Retinal pigment epithelial cell (primary cell): ENCODE measurements at regions not wholly inside any gene's neighbourhood (a gene's known extent, or its start where the extent isn't known, plus 50 kb on each side); places are given as distances from the start of the nearest gene placed in this dataset.
A peak's percentile ranks its signal among the peaks of the same experiment; 100 is the strongest.

ENCODE experiments used
- DNase-seq: peaks from one replicate; pipeline ENCODE4 v3.0.0-alpha.2; 2010; ENCODE audit warnings: low read depth
- H3K4me3 ChIP-seq: 2 replicates; pipeline ENCODE4 v1.5.1; 2011; ENCODE audit warnings: mild to moderate bottlenecking, low read length, control low read depth, moderate library complexity
- TF ChIP-seq, protein P1 (sequence below): conservative IDR thresholded peaks from 2 replicates; pipeline ENCODE4 v1.5.1; 2011; ENCODE audit warnings: low read depth, low read length, control low read depth, inconsistent platforms

DNA sequence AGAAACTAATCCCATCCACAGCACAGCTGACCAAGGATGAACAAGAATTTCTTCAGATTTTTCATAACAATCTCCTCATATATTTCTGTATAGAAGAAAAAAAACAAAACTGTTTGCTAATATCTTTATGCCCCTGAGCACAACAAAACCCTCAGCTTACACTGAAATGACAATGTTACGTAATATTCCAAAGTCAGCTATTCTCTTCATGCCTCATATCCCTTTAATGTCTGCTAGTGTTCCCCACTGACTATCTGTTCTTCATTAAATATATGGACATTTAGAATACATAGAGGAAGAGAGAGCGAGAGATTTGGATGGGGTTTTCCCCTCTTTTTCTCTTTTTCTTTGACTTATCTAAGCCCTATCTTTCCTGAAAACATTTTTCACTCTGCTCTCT is 87.9 kb upstream of the GULP1 start:
- no peak overlapping the region for H3K4me3 ChIP-seq
- DNase-seq = no peak
- TF ChIP-seq, protein P1, sequence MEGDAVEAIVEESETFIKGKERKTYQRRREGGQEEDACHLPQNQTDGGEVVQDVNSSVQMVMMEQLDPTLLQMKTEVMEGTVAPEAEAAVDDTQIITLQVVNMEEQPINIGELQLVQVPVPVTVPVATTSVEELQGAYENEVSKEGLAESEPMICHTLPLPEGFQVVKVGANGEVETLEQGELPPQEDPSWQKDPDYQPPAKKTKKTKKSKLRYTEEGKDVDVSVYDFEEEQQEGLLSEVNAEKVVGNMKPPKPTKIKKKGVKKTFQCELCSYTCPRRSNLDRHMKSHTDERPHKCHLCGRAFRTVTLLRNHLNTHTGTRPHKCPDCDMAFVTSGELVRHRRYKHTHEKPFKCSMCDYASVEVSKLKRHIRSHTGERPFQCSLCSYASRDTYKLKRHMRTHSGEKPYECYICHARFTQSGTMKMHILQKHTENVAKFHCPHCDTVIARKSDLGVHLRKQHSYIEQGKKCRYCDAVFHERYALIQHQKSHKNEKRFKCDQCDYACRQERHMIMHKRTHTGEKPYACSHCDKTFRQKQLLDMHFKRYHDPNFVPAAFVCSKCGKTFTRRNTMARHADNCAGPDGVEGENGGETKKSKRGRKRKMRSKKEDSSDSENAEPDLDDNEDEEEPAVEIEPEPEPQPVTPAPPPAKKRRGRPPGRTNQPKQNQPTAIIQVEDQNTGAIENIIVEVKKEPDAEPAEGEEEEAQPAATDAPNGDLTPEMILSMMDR = no peak

GRCh38 chr2:188204824-188205223 is 86.8 kb upstream of the GULP1 start:
- TF ChIP-seq, protein P1 = peak; percentile 37
- DNase-seq = peak; percentile 21
- H3K4me3 ChIP-seq = no peak overlapping the region

DNA sequence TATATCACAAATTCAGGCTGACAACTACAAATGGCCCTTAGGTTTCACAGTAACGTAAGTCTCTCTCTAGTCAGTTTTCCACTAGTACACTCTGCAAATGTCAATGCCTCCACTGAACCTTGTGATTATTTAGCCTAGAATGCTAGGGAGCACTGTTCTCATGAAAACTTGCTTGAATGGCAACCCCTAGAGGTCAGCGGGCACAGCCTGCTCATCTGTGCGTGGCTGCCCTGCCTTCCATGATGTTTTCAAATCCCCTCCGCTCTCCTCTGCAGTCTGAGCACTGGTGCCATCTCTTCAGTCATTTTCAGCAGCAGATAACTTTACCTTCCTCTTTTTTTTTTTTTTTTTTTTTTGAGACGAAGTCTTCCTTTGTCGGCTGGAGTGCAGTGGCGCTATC is 84.1 kb upstream of the GULP1 start:
- H3K4me3 ChIP-seq = no peak overlapping the region
- TF ChIP-seq, protein P1 = no peak

DNA sequence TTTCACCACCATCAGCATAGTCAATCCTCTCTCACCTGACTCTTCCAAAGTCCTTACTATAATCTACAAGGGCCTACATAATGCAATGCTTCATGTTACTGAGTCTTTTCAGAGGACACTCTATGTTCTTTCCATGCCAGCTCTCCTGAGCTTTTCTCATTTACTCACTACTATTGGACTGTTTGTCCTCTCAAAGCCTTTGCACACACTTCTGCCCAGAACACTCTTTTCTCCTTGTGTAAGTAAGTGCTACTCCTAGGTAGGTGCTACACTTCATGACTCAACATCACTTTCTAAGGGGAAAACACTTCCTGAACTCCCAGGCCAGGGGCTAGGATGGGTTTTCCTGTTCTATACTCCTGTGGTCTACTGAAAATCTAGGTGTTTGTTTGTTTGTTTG is 82.5 kb upstream of the GULP1 start:
- TF ChIP-seq, protein P1 = no peak
- no peak overlapping the region for H3K4me3 ChIP-seq
- DNase-seq = no peak

More for the DNA sequence above, 84.1 kb upstream of the GULP1 start:
- DNase-seq = no peak

DNA sequence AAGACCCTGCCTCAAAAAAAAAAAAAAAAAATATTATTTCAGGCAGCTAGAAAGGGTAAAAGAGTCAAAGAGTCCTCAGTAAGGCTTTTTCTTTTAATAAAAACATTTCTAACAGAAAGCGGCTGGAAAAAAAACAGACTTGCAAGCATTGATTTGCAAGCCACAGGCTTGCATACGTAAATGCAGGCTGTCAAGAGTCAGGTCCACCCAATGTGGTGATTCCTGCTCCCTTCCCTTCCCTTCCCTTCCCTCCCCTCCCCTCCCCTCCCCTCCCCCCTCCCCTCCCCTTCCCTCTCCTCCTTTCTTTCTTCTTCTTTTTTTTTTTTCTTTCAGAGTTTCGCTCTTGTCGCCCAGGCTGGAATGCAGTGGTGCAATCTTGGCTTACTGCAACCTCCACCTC is 74.4 kb upstream of the GULP1 start:
- no peak overlapping the region for H3K4me3 ChIP-seq
- TF ChIP-seq, protein P1 = no peak
- DNase-seq = no peak

DNA sequence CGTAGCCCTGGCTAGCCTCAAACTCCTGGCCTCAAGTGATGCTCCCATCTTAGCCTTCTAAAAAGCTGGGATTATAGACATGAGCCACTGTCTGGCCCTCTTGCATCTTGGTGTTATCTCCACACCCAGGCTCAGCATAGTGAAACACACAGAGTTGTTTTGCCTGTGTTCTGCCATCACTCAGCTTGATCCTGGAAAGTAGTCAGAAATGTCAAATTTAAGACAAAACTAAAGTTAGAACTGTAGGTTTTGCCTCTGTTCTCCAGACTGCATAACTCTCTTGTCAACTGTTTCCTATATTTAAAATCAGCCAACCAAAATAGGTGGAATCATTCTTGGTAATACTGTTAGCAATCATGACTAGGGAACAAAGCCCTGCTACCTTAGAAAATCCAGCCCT is 72.1 kb upstream of the GULP1 start:
- TF ChIP-seq, protein P1 = no peak
- no peak for DNase-seq
- H3K4me3 ChIP-seq = no peak overlapping the region

- DNase-seq = no peak
- TF ChIP-seq, protein P1 = no peak
- no peak overlapping the region for H3K4me3 ChIP-seq
Measured at GRCh38 chr2:188220535-188220934, 71.1 kb upstream of the GULP1 start.
